Mesothelial cell of epicardium (in vitro differentiated cells): ENCODE measurements at regions not wholly inside any gene's neighbourhood (a gene's known extent, or its start where the extent isn't known, plus 50 kb on each side); places are given as distances from the start of the nearest gene placed in this dataset.
A peak's percentile ranks its signal among the peaks of the same experiment; 100 is the strongest.

Experiments used
- DNase-seq, 2 experiments: peaks; one replicate each; pipeline ENCODE4 v3.0.0; 2021; ENCODE audit warnings: low spot score in 2 of 2; ENCODE audit not compliant: unreplicated experiment in 2 of 2
- H3K27ac Mint-ChIP-seq: 2 replicates; pipeline ENCODE4 v1.8.0; 2021; ENCODE audit warnings: mixed read lengths
- H3K27me3 Mint-ChIP-seq: 2 replicates; pipeline ENCODE4 v1.8.0; 2021; ENCODE audit warnings: low read depth, mixed read lengths
- H3K36me3 Mint-ChIP-seq: 2 replicates; pipeline ENCODE4 v1.8.0; 2021; ENCODE audit warnings: mixed read lengths
- H3K4me1 Mint-ChIP-seq: 2 replicates; pipeline ENCODE4 v1.8.0; 2021; ENCODE audit warnings: mixed read lengths
- H3K4me3 Mint-ChIP-seq: 2 replicates; pipeline ENCODE4 v1.8.0; 2021; ENCODE audit warnings: mild to moderate bottlenecking, moderate library complexity, mixed read lengths
- H3K9me3 Mint-ChIP-seq: 2 replicates; pipeline ENCODE4 v1.8.0; 2021; ENCODE audit warnings: mixed read lengths
- TF ChIP-seq, protein P1 (sequence below): fragments of 200-600 bp; sonication (generic); IDR thresholded peaks from one replicate; pipeline ENCODE4 v1.5.0; 2021; ENCODE audit warnings: antibody characterized with exemption; ENCODE audit not compliant: unreplicated experiment

DNA sequence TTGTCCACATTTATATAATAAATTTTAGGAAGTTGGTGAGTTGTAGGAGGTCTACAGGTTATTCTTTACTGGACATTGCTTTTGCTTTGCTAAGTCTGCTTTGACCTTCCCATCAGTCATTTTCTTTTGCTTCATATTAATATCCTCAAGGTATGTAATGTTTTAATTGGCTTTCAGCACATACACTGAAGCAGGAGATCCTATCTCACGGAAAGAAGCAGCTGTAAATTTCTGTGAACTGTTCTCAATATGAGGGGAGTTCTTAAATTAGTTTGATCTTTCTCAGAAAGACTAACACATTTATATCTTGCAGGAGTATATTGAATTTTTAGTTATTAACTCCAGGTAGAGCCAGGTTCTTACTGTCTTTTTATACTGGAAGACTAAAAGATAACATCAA, 856.5 kb downstream of the GATA3 start:
- H3K9me3 Mint-ChIP-seq: no peaks in the 10 kb centered on the region
- H3K27me3 Mint-ChIP-seq: peaks cover 9% of the 10 kb centered on the region
- H3K27ac Mint-ChIP-seq: no peak overlapping the region
- no peak for DNase-seq
- H3K4me3 Mint-ChIP-seq: no peak overlapping the region
- no peaks in the 10 kb centered on the region for H3K36me3 Mint-ChIP-seq
- TF ChIP-seq, protein P1, sequence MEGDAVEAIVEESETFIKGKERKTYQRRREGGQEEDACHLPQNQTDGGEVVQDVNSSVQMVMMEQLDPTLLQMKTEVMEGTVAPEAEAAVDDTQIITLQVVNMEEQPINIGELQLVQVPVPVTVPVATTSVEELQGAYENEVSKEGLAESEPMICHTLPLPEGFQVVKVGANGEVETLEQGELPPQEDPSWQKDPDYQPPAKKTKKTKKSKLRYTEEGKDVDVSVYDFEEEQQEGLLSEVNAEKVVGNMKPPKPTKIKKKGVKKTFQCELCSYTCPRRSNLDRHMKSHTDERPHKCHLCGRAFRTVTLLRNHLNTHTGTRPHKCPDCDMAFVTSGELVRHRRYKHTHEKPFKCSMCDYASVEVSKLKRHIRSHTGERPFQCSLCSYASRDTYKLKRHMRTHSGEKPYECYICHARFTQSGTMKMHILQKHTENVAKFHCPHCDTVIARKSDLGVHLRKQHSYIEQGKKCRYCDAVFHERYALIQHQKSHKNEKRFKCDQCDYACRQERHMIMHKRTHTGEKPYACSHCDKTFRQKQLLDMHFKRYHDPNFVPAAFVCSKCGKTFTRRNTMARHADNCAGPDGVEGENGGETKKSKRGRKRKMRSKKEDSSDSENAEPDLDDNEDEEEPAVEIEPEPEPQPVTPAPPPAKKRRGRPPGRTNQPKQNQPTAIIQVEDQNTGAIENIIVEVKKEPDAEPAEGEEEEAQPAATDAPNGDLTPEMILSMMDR: no peak
- peaks cover 27% of the 10 kb centered on the region for H3K4me1 Mint-ChIP-seq

DNA sequence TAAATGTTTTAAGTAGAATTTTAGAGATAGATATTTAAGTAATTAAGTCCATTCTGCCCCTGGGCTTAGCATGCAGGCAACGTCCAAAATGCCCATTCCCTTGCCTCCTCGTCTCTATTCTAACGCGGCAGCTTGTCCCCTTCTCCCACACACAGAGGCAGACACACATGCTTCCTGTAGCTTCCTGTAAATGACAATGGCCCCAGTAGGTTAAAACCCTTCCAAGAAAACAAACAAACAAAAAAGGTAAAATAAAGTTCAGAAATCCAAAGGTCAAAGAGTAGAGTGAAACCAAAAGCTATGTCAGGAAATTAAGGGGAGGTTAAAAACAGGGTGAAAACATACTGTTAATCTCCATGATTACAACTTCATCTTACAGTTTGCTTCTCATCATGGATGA, 857.6 kb downstream of the GATA3 start:
- DNase-seq: no peak
- no peaks in the 10 kb centered on the region for H3K36me3 Mint-ChIP-seq
- TF ChIP-seq, protein P1: no peak
- no peaks in the 10 kb centered on the region for H3K9me3 Mint-ChIP-seq
- peaks cover 27% of the 10 kb centered on the region for H3K4me1 Mint-ChIP-seq
- H3K27ac Mint-ChIP-seq: no peak overlapping the region
- H3K4me3 Mint-ChIP-seq: no peak overlapping the region
- peaks cover 9% of the 10 kb centered on the region for H3K27me3 Mint-ChIP-seq

DNA sequence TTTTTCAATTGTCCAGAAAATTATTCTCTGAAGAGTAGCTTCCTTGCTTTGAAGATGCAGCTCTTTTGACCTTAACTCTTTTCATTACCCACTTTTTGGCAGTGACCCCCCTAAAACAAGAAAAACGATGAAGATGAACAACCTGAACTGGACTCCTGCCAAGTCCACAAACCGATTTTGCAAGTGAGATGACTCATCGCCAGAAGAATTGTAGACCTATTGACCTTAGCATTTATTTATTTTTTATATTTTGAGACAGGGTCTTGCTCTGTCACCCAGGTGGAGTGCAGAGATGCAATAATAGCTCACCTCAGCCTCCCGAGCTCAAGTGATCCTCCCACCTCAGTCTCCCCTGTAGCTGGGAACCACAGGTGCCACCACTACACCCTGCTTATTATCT, 859.2 kb downstream of the GATA3 start:
- no peak overlapping the region for H3K4me3 Mint-ChIP-seq
- TF ChIP-seq, protein P1: no peak
- H3K4me1 Mint-ChIP-seq: peaks cover 27% of the 10 kb centered on the region
- no peak for DNase-seq
- no peaks in the 10 kb centered on the region for H3K36me3 Mint-ChIP-seq
- H3K27me3 Mint-ChIP-seq: no peaks in the 10 kb centered on the region
- peaks cover 4% of the 10 kb centered on the region for H3K9me3 Mint-ChIP-seq
- H3K27ac Mint-ChIP-seq: peak overlapping the region; percentile 59

DNA sequence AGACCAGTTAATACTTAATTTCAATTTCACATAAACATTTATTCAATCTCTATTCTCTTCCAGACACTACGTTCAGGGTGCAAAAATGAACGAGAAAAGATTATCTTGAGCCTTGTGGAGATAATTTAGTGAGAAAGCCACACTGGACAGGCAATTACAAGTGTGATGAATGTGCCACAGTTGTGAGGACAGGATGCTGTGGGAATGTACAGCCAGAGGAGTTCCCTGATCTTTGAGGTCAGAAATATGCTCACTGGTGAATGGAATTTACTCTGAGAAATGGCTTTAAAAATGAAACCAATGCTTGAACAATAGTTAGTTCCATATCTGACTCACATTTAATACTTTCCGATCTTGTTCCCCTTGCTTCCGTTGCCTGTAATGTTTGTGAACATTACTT, 864.8 kb downstream of the GATA3 start:
- no peak for DNase-seq
- TF ChIP-seq, protein P1: no peak
- Mint-ChIP-seq H3K36me3 (no peaks in the 10 kb centered on the region), H3K27ac (no peak overlapping the region), H3K4me3 (no peak overlapping the region), H3K4me1 (peaks cover 10% of the 10 kb centered on the region), H3K9me3 (peaks cover 4% of the 10 kb centered on the region), H3K27me3 (no peaks in the 10 kb centered on the region)

DNA sequence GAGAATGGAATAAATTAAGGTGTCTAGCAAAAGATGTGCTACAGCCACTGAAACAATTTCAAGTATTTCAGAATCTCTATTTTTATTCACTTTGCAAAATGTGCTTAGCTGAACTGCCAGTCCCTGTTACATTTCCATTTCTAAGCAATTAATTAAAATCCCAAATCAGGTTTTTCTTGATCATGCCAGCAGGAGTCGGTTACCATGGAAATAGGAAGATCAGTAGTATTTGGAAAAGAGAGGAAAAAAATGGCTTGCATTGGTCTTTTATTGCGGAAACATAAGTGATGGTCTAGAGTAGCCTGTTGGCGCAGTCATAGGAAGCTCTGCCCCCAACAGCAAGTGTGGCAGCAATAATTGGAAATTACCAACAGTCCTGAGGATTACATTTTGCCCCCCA, 867.1 kb downstream of the GATA3 start:
- TF ChIP-seq, protein P1: no peak
- H3K9me3 Mint-ChIP-seq: peaks cover 10% of the 10 kb centered on the region
- no peak for DNase-seq
- H3K4me3 Mint-ChIP-seq: no peak overlapping the region
- H3K36me3 Mint-ChIP-seq: no peaks in the 10 kb centered on the region
- H3K27me3 Mint-ChIP-seq: no peaks in the 10 kb centered on the region
- no peak overlapping the region for H3K27ac Mint-ChIP-seq
- H3K4me1 Mint-ChIP-seq: peaks cover 10% of the 10 kb centered on the region

DNA sequence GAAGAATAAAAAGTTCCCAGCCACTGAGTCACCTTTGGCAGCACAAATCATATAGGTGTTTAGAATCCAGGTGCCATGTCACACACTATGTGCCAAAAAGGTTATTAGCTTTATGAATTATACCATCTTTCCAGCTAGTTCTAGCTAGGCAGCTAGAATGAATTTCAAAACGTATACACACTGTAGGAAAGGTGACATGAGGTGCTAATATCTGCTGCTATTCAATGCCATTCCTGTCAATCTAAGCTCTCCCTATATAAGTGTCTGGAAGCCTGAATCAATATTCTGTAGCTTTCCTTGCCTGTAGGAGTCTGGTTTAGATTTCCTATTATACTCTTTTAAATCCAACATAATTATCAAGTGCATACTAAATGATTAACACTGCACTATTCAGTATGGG, 868.6 kb downstream of the GATA3 start:
- H3K36me3 Mint-ChIP-seq: no peaks in the 10 kb centered on the region
- H3K4me1 Mint-ChIP-seq: peaks cover 10% of the 10 kb centered on the region
- no peak for DNase-seq

More for the DNA sequence above, 868.6 kb downstream of the GATA3 start:
- TF ChIP-seq, protein P1: no peak
- Mint-ChIP-seq H3K27me3 (no peaks in the 10 kb centered on the region), H3K4me3 (no peak overlapping the region), H3K9me3 (peaks cover 10% of the 10 kb centered on the region), H3K27ac (no peak overlapping the region)
